8988T (cell line): ENCODE measurements at regions not wholly inside any gene's neighbourhood (a gene's known extent, or its start where the extent isn't known, plus 50 kb on each side); places are given as distances from the start of the nearest gene placed in this dataset.

Experiments used
- DNase-seq: peaks from one replicate; pipeline ENCODE4 v3.0.0; 2011

- no peak for DNase-seq
These were observed 570.3 kb upstream of the CCDC54 start for GRCh38 chr3:106806964-106807363.

- DNase-seq, result no peak
These were observed 568.2 kb upstream of the CCDC54 start for GRCh38 chr3:106809041-106809440.

GRCh38 chr3:106809623-106810299 lies 567.5 kb upstream of the CCDC54 start:
- no peak for DNase-seq

GRCh38 chr3:106810300-106810875 lies 566.9 kb upstream of the CCDC54 start:
- DNase-seq, result no peak

- no peak for DNase-seq
These were observed 565.9 kb upstream of the CCDC54 start for GRCh38 chr3:106811376-106811775.

- DNase-seq, result no peak
These were observed 563.5 kb upstream of the CCDC54 start for GRCh38 chr3:106813742-106814141.

GRCh38 chr3:106814231-106814630 lies 563.0 kb upstream of the CCDC54 start:
- DNase-seq, result no peak

- no peak for DNase-seq
These were observed 560.4 kb upstream of the CCDC54 start for GRCh38 chr3:106816838-106817237.

GRCh38 chr3:106817706-106818105 lies 559.5 kb upstream of the CCDC54 start:
- DNase-seq, result no peak

- DNase-seq, result no peak
These were observed 557.8 kb upstream of the CCDC54 start for GRCh38 chr3:106819440-106819839.

- no peak for DNase-seq
These were observed 556.4 kb upstream of the CCDC54 start for GRCh38 chr3:106820726-106821362.

GRCh38 chr3:106821801-106822200 lies 555.4 kb upstream of the CCDC54 start:
- DNase-seq, result no peak

- DNase-seq, result no peak
These were observed 555.0 kb upstream of the CCDC54 start for GRCh38 chr3:106822204-106822603.

- no peak for DNase-seq
These were observed 553.5 kb upstream of the CCDC54 start for GRCh38 chr3:106823701-106824100.

- no peak for DNase-seq
These were observed 552.4 kb upstream of the CCDC54 start for GRCh38 chr3:106824856-106825255.

- no peak for DNase-seq
These were observed 551.2 kb upstream of the CCDC54 start for GRCh38 chr3:106825962-106826605.

GRCh38 chr3:106826791-106827311 lies 550.4 kb upstream of the CCDC54 start:
- DNase-seq, result no peak

GRCh38 chr3:106827515-106828213 lies 549.6 kb upstream of the CCDC54 start:
- DNase-seq, result no peak

- DNase-seq, result no peak
These were observed 548.0 kb upstream of the CCDC54 start for GRCh38 chr3:106829206-106829605.

- no peak for DNase-seq
These were observed 546.9 kb upstream of the CCDC54 start for GRCh38 chr3:106830334-106830733.

- DNase-seq, result no peak
These were observed 540.3 kb upstream of the CCDC54 start for GRCh38 chr3:106836906-106837305.

GRCh38 chr3:106837616-106838015 lies 539.6 kb upstream of the CCDC54 start:
- DNase-seq, result no peak
